ENCODE measurements at regions not wholly inside any gene's neighbourhood (a gene's known extent, or its start where the extent isn't known, plus 50 kb on each side); places are given as distances from the start of the nearest gene placed in this dataset.
A peak's percentile ranks its signal among the peaks of the same experiment; 100 is the strongest.
"Not testable (repeated sequence)": the region's sequence is repeated elsewhere in the genome, so short reads cannot be mapped to it uniquely, and the experiment has no call there.

GRCh38 chr20:52049001-52049731 is 142.4 kb downstream of the ZFP64 start:
- DNase-seq (ENCODE audit: low read depth) = no peak

DNA sequence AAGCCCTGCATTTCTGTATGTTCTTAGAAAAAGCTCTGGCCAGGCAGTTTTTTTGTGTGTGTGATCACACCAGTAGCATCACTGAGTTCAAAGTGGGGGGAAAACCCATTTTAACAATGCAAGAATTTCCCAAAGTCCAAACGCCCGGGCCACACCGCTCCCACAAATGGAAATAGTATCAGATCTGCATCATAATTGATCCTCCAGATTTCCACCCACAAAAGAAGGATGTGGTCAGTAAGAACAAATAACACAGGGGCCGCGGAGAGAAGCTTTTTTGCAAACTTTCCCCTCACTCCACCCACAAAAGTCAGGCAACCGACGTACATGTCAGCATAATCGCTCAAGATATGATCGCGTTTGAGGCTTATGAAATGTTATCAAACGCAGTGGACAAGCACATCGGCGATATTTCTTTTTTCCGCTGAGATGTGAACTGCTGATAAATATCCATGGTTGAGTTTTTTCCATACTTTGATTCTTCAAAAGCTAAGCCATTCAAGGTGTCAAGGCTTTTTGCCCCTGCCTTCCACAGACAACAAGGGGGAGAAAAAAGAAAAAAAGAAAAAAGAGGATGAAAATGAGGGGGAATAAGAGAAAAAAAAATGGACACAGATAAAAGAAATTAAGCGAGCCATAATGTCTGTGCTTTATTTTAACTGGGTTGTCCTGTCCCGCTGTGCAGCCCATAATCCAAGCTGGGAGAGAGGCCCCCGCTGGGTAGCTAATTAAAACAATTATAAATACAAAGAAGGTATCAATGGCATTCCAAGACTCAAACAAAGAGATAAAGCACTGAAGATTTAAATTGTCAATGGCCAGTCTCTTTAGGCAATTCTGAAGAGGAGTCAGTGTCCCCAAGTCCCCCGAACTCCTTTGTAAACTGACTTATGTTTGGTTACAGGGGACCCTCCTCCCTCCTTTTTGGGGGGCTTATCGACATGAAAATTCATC is 143.5 kb downstream of the ZFP64 start:
- peak; percentile 17 for DNase-seq (ENCODE audit: low read depth)

DNA sequence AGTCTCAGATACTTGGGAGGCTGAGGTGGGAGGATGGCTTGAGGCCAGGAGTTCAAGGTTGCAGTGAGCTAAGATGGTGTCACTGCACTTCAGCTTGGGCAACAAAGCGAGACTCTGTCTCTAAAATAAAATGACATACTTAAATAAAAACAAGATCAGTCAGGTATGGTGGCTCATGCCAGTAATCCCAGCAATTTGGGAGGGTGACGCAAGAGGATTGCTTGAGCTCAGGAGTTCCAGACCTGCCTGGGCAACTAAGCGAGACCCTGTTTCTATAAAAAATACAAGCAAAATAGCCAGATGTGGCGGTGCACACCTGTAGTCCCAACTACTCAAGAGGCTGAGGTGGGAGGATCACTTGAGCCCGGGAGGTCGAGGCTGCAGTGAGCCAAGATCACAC is 149.6 kb downstream of the ZFP64 start:
- no peak for DNase-seq (ENCODE audit: low read depth)

DNA sequence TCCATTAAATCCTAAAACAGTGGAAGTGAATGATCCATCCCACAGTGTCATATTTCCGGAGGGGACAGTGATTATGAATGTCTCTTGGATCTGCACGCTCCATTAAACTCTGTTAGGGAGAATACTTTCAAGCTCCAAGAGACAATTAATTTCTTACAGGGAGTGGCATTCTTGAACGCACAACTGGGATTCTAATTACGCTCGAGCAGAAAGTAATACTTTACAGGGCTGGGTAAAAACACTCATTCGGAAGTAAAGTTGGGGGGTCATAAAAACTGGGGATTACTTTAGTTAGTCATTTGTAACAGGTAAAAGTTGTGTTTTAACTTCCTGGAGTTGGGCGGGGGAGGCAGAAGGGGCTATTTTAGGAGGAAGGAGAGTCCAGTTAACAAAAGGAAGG is 151.8 kb downstream of the ZFP64 start:
- no peak for DNase-seq (ENCODE audit: low read depth)

DNA sequence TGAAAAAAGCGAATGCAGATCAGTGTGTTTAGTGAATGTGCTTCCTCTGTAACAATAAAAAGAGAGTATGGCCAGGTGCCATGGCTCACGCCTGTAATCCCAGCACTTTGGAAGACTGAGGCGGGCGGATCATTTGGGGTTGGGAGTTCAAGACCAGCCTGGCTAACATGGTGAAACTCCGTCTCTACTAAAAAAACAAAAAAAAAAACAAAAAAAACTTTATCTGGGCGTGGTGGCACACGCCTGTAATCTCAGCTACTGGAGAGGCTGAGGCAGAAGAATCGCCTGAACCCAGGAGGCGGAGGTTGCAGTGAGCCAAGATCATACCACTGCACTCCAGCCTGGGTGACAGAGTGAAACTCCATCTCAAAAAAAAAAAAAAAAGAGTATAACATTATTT is 152.9 kb downstream of the ZFP64 start:
- DNase-seq (ENCODE audit: low read depth) = not testable (repeated sequence)

DNA sequence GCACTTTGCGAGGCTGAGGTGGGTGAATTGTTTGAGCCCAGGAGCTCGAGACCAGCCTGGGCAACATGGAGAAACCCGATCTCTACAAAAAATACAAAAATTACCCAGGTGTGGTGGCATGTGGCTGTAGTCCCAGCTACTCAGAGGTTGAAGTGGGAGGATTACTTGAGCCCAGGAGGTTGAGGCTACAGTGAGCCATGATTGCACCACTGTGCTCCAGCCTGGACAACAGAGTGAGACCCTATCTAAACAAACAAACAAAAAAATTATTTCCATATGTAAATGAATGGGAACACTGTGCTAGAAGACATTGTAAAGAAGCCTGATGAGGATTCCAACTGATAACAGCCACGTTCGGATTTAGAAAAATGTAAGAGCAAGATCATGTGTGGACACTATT is 154.2 kb downstream of the ZFP64 start:
- no peak for DNase-seq (ENCODE audit: low read depth)

DNA sequence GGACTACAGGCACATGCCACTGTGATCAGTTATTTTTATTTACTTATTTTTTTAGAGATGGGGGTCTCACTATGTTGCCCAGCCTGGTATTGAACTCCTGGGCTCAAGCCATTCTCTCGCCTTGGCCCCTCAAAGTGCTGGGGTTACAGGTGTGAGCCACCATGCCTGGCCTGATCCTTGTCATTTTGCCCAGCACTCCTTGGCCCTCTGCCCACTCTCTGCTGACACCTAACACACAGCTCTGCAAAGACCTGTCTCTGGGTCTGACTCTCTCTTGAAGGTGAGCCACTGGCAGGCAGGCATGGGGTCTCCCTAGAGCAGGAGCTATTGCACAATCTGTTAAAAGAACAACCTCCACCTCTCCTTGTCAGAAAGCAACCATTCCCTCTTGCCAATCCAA is 155.6 kb downstream of the ZFP64 start:
- DNase-seq (ENCODE audit: low read depth) = no peak

- DNase-seq (ENCODE audit: low read depth) = no peak
Observed at GRCh38 chr20:52035498-52035897, 156.1 kb downstream of the ZFP64 start.

- DNase-seq (ENCODE audit: low read depth) = no peak
Observed at GRCh38 chr20:52034581-52034980, 157.0 kb downstream of the ZFP64 start.

DNA sequence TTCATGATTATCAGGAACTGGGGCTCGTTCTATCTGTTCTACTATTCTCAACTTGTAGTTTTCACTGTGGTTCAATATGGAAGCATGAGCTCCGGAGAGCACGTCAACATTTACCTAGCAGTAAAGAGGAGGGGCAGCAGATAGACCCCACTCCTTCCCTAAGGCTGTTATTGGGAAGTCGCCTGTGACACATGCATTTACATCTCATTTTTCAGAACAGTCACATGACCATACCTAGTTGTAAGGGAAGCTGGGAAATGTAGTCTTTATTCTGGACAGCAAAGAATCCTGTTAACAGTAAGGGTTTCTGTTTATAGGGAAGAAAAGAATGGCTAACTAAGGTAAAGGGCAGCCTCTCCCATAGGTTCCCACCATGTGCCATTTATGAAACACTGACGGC is 158.3 kb downstream of the ZFP64 start:
- DNase-seq (ENCODE audit: low read depth) = no peak

GRCh38 chr20:52032304-52032683 is 159.3 kb downstream of the ZFP64 start:
- not testable (repeated sequence) for DNase-seq (ENCODE audit: low read depth)

DNA sequence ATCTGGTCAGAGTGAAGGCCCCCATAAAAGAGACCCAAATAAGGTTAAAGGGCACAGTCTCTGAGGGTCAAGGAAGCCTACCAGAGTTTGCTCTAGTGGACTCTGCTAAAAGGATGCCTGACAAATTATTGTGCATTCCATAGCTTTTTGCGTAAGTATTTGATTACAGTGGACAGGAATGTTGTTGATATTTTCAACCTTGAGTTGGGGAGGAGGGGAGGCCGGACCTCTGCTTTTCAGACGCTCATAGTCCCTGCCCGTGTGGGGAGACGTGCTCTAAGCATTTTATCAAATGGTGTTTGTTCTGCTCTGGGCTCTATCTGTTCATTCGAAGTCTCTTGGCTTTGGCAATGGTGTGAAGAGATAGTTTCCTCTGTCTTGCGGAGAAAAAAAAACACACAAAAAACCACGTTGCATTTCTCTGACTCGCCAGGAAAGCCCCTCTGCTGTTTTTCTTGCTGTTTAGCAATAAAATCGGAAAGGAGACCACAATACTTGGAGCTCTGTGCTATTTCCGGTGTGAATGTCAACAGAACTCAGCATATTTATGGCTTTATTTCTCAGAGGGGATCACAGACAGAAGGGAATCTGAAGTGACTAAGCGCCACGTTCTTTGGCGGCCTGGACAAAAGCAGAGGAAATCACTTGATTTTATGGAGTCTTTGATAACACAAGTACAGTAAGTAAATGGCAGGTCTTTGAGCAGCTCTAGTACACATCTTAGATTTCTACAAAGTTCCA is 159.8 kb downstream of the ZFP64 start:
- DNase-seq (ENCODE audit: low read depth) = no peak

- no peak for DNase-seq (ENCODE audit: low read depth)
Observed at GRCh38 chr20:52031206-52031562, 160.4 kb downstream of the ZFP64 start.

GRCh38 chr20:52029129-52029528 is 162.4 kb downstream of the ZFP64 start:
- not testable (repeated sequence) for DNase-seq (ENCODE audit: low read depth)

GRCh38 chr20:52025938-52026337 is 165.6 kb downstream of the ZFP64 start:
- no peak for DNase-seq (ENCODE audit: low read depth)

- DNase-seq (ENCODE audit: low read depth) = no peak
Observed at GRCh38 chr20:52019313-52019712, 172.3 kb downstream of the ZFP64 start.

DNA sequence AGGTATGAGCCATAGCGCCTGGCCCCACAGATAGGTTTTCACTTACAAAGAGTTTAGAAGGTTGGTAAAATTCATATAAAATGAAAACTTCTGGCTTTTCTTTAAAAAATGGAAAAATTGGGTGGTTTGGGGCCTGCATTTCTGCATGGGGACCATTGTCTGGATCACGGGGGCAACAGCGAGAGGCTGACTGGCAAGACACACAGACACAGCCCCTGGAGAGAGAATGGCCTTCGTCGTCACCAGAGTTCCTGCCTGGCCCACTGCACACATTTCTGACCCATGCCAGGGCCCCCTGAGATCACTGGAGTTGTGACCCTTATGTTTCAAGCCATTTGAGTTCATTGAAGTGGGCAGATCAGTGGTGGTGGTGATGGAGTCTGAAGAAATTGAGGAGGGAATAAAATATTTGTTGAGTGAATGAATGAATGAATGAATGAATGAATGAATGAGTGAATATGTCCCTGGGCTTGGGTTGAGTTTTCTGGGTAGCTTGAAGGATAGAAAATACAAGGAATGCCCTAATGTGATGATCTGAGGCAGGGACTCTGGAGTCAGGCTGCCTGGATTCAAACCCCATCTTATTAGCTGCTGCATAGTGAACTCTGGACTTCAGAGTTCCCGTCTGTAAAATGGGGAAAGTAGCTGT is 173.8 kb downstream of the ZFP64 start:
- no peak for DNase-seq (ENCODE audit: low read depth)

GRCh38 chr20:52016022-52016421 is 175.6 kb downstream of the ZFP64 start:
- DNase-seq (ENCODE audit: low read depth) = no peak

DNA sequence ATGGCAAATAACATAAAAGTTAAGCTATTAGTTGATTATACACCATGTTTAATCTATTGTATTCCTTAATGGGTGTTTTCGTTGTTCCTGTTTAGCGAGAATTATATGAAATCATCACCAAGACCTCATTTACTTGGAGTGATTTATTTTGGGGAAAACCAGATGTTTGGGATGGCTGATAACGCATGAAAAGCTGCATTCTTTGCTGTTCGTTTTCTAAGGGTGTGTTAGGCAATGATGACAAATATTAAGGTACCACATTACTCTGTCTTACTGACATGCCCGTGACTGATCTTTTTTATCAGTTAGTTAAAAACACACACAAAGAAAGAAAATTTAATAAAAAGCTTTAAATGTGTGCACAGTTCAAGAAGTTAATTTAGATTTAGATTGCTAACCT is 176.4 kb downstream of the ZFP64 start:
- DNase-seq (ENCODE audit: low read depth) = no peak

GRCh38 chr20:52012079-52012478 is 179.5 kb downstream of the ZFP64 start:
- DNase-seq (ENCODE audit: low read depth) = no peak

DNA sequence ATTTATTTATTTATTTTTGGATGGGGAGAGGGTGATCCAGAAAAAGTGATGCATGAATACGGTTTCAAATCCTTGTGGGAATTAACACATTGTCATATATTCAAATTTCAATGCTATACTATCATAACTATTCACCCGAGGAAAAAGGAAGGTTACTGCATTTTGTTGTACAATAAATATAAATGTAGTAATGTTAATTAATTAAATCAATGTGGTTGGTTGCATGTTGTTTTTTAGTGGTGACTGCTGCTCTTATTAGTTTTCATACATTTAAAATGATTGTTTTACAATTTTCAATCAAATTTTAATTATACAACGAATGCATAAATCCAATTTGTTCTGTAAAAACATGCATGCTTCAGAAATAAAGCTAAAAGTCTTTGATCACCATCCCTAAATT is 180.5 kb downstream of the ZFP64 start:
- no peak for DNase-seq (ENCODE audit: low read depth)

GRCh38 chr20:52010541-52010940 is 181.0 kb downstream of the ZFP64 start:
- DNase-seq (ENCODE audit: low read depth) = no peak
